ENCODE measurements at regions not wholly inside any gene's neighbourhood (a gene's known extent, or its start where the extent isn't known, plus 50 kb on each side); places are given as distances from the start of the nearest gene placed in this dataset.
A peak's percentile ranks its signal among the peaks of the same experiment; 100 is the strongest.
"Not testable (repeated sequence)": the region's sequence is repeated elsewhere in the genome, so short reads cannot be mapped to it uniquely, and the experiment has no call there.

- DNase-seq (ENCODE audit: low read depth), result no peak
Measured at GRCh38 chr9:17083258-17083657, 51.6 kb upstream of the CNTLN start.

- DNase-seq (ENCODE audit: low read depth), result peak; percentile 53
Measured at GRCh38 chr9:17082343-17083064, 52.3 kb upstream of the CNTLN start.

- no peak for DNase-seq (ENCODE audit: low read depth)
Measured at GRCh38 chr9:17081814-17082213, 53.0 kb upstream of the CNTLN start.

GRCh38 chr9:17081351-17081750 lies 53.5 kb upstream of the CNTLN start:
- no peak for DNase-seq (ENCODE audit: low read depth)

- no peak for DNase-seq (ENCODE audit: low read depth)
Measured at GRCh38 chr9:17075758-17076485, 58.9 kb upstream of the CNTLN start.

- no peak for DNase-seq (ENCODE audit: low read depth)
Measured at GRCh38 chr9:17075146-17075757, 59.6 kb upstream of the CNTLN start.

GRCh38 chr9:17072563-17072962 lies 62.3 kb upstream of the CNTLN start:
- not testable (repeated sequence) for DNase-seq (ENCODE audit: low read depth)

GRCh38 chr9:17068671-17069070 lies 66.2 kb upstream of the CNTLN start:
- no peak for DNase-seq (ENCODE audit: low read depth)

- DNase-seq (ENCODE audit: low read depth), result no peak
Measured at GRCh38 chr9:17065062-17065461, 69.8 kb upstream of the CNTLN start.

GRCh38 chr9:17064558-17064957 lies 70.3 kb upstream of the CNTLN start:
- peak; percentile 25 for DNase-seq (ENCODE audit: low read depth)

GRCh38 chr9:17063535-17064135 lies 71.2 kb upstream of the CNTLN start:
- DNase-seq (ENCODE audit: low read depth), result peak; percentile 60

- DNase-seq (ENCODE audit: low read depth), result no peak
Measured at GRCh38 chr9:17062497-17062896, 72.3 kb upstream of the CNTLN start.

GRCh38 chr9:17060450-17060849 lies 74.4 kb upstream of the CNTLN start:
- no peak for DNase-seq (ENCODE audit: low read depth)

GRCh38 chr9:17059465-17059864 lies 75.4 kb upstream of the CNTLN start:
- no peak for DNase-seq (ENCODE audit: low read depth)

- DNase-seq (ENCODE audit: low read depth), result no peak
Measured at GRCh38 chr9:17057729-17058128, 77.1 kb upstream of the CNTLN start.

- no peak for DNase-seq (ENCODE audit: low read depth)
Measured at GRCh38 chr9:17052626-17053025, 82.2 kb upstream of the CNTLN start.

- no peak for DNase-seq (ENCODE audit: low read depth)
Measured at GRCh38 chr9:17045381-17045940, 89.4 kb upstream of the CNTLN start.

- no peak for DNase-seq (ENCODE audit: low read depth)
Measured at GRCh38 chr9:17031546-17031945, 103.3 kb upstream of the CNTLN start.

- DNase-seq (ENCODE audit: low read depth), result no peak
Measured at GRCh38 chr9:17025281-17025680, 109.6 kb upstream of the CNTLN start.

- no peak for DNase-seq (ENCODE audit: low read depth)
Measured at GRCh38 chr9:17024129-17024528, 110.7 kb upstream of the CNTLN start.

- no peak for DNase-seq (ENCODE audit: low read depth)
Measured at GRCh38 chr9:17021387-17021970, 113.4 kb upstream of the CNTLN start.

Data from myocyte (in vitro differentiated cells).